ENCODE measurements at regions not wholly inside any gene's neighbourhood (a gene's known extent, or its start where the extent isn't known, plus 50 kb on each side); places are given as distances from the start of the nearest gene placed in this dataset.

DNA sequence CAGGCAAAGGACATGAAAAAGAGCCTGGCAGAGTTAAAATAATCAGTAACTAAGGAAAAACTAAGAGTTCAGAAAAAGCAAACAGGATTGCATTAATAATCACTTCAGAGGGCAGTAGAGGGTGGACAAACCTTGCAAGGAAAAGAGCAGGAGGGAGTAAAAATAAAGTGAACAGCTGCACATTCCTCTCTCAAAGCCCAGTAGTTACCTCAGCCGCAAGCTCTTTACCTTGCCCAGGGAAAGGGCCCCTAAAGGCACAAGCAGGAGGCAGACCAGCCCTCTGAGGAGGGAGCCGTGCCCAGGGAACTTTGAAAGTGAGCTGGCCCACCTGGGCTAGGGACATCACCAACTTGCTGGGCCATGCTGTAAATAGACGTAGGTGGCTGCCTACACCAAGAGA lies 196.9 kb downstream of the C1D start:
- no peak for DNase-seq (ENCODE audit: low read depth)

DNA sequence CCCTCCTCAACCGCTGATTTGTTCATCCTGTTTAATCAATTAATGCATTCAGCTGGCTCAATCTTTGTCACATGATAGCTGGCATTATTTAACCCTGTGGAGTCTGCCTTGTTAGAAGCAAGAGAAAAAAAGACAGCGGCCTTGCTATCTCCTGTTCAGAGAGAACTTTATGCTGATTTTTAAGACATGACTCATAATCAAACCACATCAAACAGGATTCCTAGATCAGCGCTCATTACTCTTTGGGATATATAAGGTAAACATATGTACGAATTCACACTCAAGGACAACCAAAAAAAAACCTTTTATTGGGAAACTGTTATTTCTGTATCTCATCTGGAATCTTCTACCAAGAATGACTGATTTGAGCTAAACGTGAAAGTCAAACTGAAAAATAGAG lies 195.1 kb downstream of the C1D start:
- TF ChIP-seq, protein P1, sequence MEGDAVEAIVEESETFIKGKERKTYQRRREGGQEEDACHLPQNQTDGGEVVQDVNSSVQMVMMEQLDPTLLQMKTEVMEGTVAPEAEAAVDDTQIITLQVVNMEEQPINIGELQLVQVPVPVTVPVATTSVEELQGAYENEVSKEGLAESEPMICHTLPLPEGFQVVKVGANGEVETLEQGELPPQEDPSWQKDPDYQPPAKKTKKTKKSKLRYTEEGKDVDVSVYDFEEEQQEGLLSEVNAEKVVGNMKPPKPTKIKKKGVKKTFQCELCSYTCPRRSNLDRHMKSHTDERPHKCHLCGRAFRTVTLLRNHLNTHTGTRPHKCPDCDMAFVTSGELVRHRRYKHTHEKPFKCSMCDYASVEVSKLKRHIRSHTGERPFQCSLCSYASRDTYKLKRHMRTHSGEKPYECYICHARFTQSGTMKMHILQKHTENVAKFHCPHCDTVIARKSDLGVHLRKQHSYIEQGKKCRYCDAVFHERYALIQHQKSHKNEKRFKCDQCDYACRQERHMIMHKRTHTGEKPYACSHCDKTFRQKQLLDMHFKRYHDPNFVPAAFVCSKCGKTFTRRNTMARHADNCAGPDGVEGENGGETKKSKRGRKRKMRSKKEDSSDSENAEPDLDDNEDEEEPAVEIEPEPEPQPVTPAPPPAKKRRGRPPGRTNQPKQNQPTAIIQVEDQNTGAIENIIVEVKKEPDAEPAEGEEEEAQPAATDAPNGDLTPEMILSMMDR (IDR thresholded peaks at IDR 0.05; ENCODE audit: low read length, missing control alignments): no peak
- no peak overlapping the region for H3K4me3 ChIP-seq (replicated peaks; ENCODE audit: low read depth, low read length)
- peak; percentile 18 for DNase-seq (ENCODE audit: low read depth)

More for the DNA sequence above, 196.9 kb downstream of the C1D start:
- TF ChIP-seq, protein P1 (IDR thresholded peaks at IDR 0.05; ENCODE audit: low read length, missing control alignments): no peak
- no peak overlapping the region for H3K4me3 ChIP-seq (replicated peaks; ENCODE audit: low read depth, low read length)

DNA sequence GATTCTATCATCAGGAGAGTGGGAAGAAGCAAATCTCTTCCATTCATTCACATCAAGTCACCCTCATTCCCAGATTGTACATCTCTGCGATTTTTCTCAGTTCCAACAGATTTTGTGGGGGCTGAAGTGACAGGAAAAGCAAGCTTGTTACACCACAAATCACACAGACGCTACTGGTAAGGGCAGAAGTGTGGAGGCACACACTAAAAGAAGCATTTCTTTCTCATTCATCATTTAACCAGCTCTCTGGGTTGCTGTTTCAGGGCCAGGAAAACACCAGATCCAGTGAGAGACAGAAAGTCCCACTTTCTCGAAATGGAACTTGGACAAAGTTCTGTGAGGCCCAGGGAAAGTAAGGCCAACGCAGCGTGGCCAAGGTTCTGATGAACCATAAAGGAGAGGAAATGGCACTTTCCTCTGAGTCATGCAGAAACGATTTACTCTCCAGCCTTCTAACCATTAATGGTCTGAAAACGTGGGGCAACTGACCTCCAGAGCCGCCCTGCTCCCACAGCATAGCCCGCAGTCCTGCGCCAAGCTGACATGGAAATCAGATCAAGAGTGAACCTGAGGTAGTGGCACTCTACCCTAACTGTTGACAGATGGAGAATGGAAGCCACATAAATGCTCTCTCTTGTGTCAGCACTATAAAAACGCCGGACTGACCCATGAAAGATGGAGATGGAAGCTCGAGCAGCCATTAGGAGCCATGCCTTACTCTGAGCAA lies 191.0 kb downstream of the C1D start:
- H3K4me3 ChIP-seq (replicated peaks; ENCODE audit: low read depth, low read length): no peak overlapping the region
- peak; percentile 83 for DNase-seq (ENCODE audit: low read depth)
- TF ChIP-seq, protein P1 (IDR thresholded peaks at IDR 0.05; ENCODE audit: low read length, missing control alignments): no peak

DNA sequence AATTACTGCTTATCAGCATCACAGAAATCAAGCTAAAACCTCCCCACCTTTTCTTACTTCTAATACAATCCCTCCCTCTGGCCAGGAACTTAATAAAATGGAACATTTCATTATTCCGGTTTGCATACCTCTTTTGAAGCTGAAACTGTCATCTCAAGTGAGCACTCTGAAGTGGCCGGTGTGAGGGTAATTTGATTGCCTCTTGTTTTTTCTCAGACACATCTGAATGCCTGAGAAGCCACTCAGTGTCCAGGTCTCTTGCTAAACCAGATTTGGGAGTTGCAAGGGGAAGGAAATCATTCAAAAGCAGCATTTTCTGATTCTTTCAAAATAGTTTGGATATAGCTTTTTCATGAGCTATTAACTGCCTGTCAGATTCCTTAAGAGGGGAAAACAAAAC lies 190.3 kb downstream of the C1D start:
- TF ChIP-seq, protein P1 (IDR thresholded peaks at IDR 0.05; ENCODE audit: low read length, missing control alignments): no peak
- DNase-seq (ENCODE audit: low read depth): no peak
- H3K4me3 ChIP-seq (replicated peaks; ENCODE audit: low read depth, low read length): no peak overlapping the region

DNA sequence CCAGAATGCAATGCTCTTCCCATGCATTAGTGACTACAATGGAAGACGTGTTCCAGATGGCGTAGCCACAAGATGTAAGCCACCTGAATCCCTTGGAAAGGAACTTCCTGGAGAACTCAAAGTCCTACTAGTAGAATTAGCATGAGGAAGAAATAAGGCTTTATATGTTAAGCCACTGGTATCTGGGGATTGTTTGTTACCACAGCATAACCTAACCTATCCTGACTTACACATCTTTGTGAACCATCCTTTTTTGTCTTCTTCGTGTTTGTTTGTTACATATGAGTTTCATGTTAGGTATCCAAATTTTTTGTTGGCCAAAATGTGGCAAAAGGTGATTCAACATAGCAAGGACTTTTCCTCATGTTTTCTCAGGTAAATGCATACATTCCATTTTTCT lies 188.9 kb downstream of the C1D start:
- TF ChIP-seq, protein P1 (IDR thresholded peaks at IDR 0.05; ENCODE audit: low read length, missing control alignments): no peak
- no peak for DNase-seq (ENCODE audit: low read depth)
- no peak overlapping the region for H3K4me3 ChIP-seq (replicated peaks; ENCODE audit: low read depth, low read length)

DNA sequence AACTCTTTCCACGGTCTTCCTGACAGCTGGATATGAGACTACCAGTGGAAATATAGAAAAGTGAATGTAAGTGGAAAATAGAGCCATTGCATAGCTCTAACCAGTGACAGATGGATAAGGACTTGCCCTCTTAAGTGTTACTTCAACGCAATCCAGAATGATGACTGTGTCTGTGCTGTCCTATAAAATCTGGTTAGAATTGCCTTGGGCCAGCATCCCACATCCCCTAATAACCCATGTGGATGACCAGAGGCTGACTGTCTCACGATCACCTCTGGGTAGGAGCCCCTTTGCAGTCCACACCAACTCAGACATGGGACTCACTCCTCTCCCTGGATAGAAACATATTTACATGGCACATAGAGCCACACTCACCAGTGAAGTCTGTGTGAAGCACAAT lies 186.6 kb downstream of the C1D start:
- no peak overlapping the region for H3K4me3 ChIP-seq (replicated peaks; ENCODE audit: low read depth, low read length)
- no peak for DNase-seq (ENCODE audit: low read depth)
- TF ChIP-seq, protein P1 (IDR thresholded peaks at IDR 0.05; ENCODE audit: low read length, missing control alignments): no peak

DNA sequence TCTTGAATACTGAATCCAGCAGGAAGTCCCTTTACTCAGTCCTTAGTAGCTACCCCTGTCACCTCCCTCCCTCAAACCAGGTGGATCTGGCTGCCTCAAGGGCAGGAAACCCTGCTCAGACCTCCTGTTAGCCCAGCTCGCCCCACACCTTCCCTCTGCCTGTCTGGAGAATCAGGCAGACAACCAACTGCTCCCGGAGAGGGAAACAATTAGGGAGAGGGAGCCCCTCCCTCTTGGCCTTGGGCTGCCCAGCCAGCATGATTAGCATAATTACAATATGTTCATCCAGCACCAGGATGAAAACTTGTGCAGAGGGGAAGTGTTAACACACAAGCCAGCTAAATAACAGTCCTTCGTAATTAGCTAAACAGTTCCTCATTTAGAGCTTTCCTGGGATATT lies 185.5 kb downstream of the C1D start:
- no peak overlapping the region for H3K4me3 ChIP-seq (replicated peaks; ENCODE audit: low read depth, low read length)
- TF ChIP-seq, protein P1 (IDR thresholded peaks at IDR 0.05; ENCODE audit: low read length, missing control alignments): no peak
- DNase-seq (ENCODE audit: low read depth): no peak
